Nephron (organoid): ENCODE measurements at regions not wholly inside any gene's neighbourhood (a gene's known extent, or its start where the extent isn't known, plus 50 kb on each side); places are given as distances from the start of the nearest gene placed in this dataset.
"Not testable (repeated sequence)": the region's sequence is repeated elsewhere in the genome, so short reads cannot be mapped to it uniquely, and the experiment has no call there.

Experiments
- H3K27ac Mint-ChIP-seq, 3 experiments: 2 replicates each; pipeline ENCODE4 v1.8.0; 2020; ENCODE audit warnings: mixed read lengths in 3 of 3, mild to moderate bottlenecking in 2 of 3, moderate library complexity in 1 of 3
- H3K27me3 Mint-ChIP-seq: 2 replicates; pipeline ENCODE4 v1.8.0; 2021; ENCODE audit warnings: low read depth, mild to moderate bottlenecking, moderate library complexity, mixed read lengths
- H3K36me3 Mint-ChIP-seq: 2 replicates; pipeline ENCODE4 v1.8.0; 2020; ENCODE audit warnings: low read depth, mixed read lengths
- H3K4me1 Mint-ChIP-seq: 2 replicates; pipeline ENCODE4 v1.8.0; 2020; ENCODE audit warnings: mixed read lengths
- H3K4me3 Mint-ChIP-seq, 3 experiments: 2 replicates each; pipeline ENCODE4 v1.8.0; 2020; ENCODE audit warnings: mild to moderate bottlenecking in 3 of 3, mixed read lengths in 3 of 3, moderate library complexity in 2 of 3
- H3K9me3 Mint-ChIP-seq: 2 replicates; pipeline ENCODE4 v1.8.0; 2020; ENCODE audit warnings: mixed read lengths
- CTCF ChIP-seq, 3 experiments: fragments of 200-600 bp; sonication (generic); IDR thresholded peaks; one replicate each; pipeline ENCODE4 v1.5.0; 2021; ENCODE audit warnings: antibody characterized with exemption in 3 of 3; ENCODE audit not compliant: unreplicated experiment in 3 of 3

- Mint-ChIP-seq H3K4me1 (peaks cover 6% of the 10 kb centered on the region), H3K36me3 (no peaks in the 10 kb centered on the region), H3K27ac (peak overlapping the region in 1 of 3 experiments; percentile 6), H3K27me3 (no peaks in the 10 kb centered on the region), H3K4me3 (no peak overlapping the region), H3K9me3 (no peaks in the 10 kb centered on the region)
- TF ChIP-seq CTCF (IDR thresholded peaks at IDR 0.05; ENCODE audit: unreplicated experiment in 3 of 3) = no peak
These were observed 238.4 kb downstream of the PLA2G4A start for GRCh38 chr1:187067160-187067559.

GRCh38 chr1:187070076-187070475 lies 241.3 kb downstream of the PLA2G4A start:
- H3K9me3 Mint-ChIP-seq = peaks cover 12% of the 10 kb centered on the region
- peaks cover 12% of the 10 kb centered on the region for H3K4me1 Mint-ChIP-seq
- H3K36me3 Mint-ChIP-seq = no peaks in the 10 kb centered on the region
- H3K27me3 Mint-ChIP-seq = no peaks in the 10 kb centered on the region
- no peak overlapping the region for H3K27ac Mint-ChIP-seq
- TF ChIP-seq CTCF (IDR thresholded peaks at IDR 0.05; ENCODE audit: unreplicated experiment in 3 of 3) = no peak
- no peak overlapping the region for H3K4me3 Mint-ChIP-seq

GRCh38 chr1:187072262-187073034 lies 243.7 kb downstream of the PLA2G4A start:
- not testable (repeated sequence) for H3K4me1 Mint-ChIP-seq, H3K36me3 Mint-ChIP-seq, H3K27me3 Mint-ChIP-seq
- peaks cover 12% of the 10 kb centered on the region for H3K9me3 Mint-ChIP-seq
- peak overlapping the region; percentile 14 to 79 (median 37) for H3K4me3 Mint-ChIP-seq
- peak overlapping the region in 1 of 3 experiments; percentile 17 for H3K27ac Mint-ChIP-seq

GRCh38 chr1:187073035-187073560 lies 244.3 kb downstream of the PLA2G4A start:
- H3K4me3 Mint-ChIP-seq = peak overlapping the region; percentile 14 to 79 (median 37)
- H3K9me3 Mint-ChIP-seq = peaks cover 12% of the 10 kb centered on the region

GRCh38 chr1:187073634-187074245 lies 245.0 kb downstream of the PLA2G4A start:
- not testable (repeated sequence) for H3K4me1 Mint-ChIP-seq

More at GRCh38 chr1:187073035-187073560, 244.3 kb downstream of the PLA2G4A start:
- H3K4me1 Mint-ChIP-seq, H3K27me3 Mint-ChIP-seq, H3K36me3 Mint-ChIP-seq: not testable (repeated sequence)
- H3K27ac Mint-ChIP-seq = peak overlapping the region in 1 of 3 experiments; percentile 17

GRCh38 chr1:187074445-187075048 lies 245.8 kb downstream of the PLA2G4A start:
- Mint-ChIP-seq H3K9me3 (peaks cover 12% of the 10 kb centered on the region), H3K4me1 (peaks cover 6% of the 10 kb centered on the region), H3K36me3 (no peaks in the 10 kb centered on the region), H3K27me3 (no peaks in the 10 kb centered on the region), H3K27ac (no peak overlapping the region), H3K4me3 (no peak overlapping the region)
- no peak for TF ChIP-seq CTCF (IDR thresholded peaks at IDR 0.05; ENCODE audit: unreplicated experiment in 3 of 3)

More at GRCh38 chr1:187073634-187074245, 245.0 kb downstream of the PLA2G4A start:
- H3K27ac Mint-ChIP-seq, H3K4me3 Mint-ChIP-seq, H3K27me3 Mint-ChIP-seq, H3K36me3 Mint-ChIP-seq: not testable (repeated sequence)
- H3K9me3 Mint-ChIP-seq = peaks cover 12% of the 10 kb centered on the region

GRCh38 chr1:187076922-187077321 lies 248.2 kb downstream of the PLA2G4A start:
- Mint-ChIP-seq H3K36me3 (no peaks in the 10 kb centered on the region), H3K4me1 (peaks cover 6% of the 10 kb centered on the region), H3K4me3 (no peak overlapping the region), H3K27me3 (no peaks in the 10 kb centered on the region), H3K27ac (no peak overlapping the region), H3K9me3 (peaks cover 12% of the 10 kb centered on the region)
- TF ChIP-seq CTCF (IDR thresholded peaks at IDR 0.05; ENCODE audit: unreplicated experiment in 3 of 3) = no peak
